Middle frontal gyrus (tissue), 1 donor: ENCODE measurements at regions not wholly inside any gene's neighbourhood (a gene's known extent, or its start where the extent isn't known, plus 50 kb on each side); places are given as distances from the start of the nearest gene placed in this dataset.

Source experiments
- DNase-seq: peaks from one replicate; pipeline ENCODE4 v3.0.0-alpha.2; 2015; ENCODE audit warnings: low spot score; ENCODE audit errors: extremely low spot score

DNA sequence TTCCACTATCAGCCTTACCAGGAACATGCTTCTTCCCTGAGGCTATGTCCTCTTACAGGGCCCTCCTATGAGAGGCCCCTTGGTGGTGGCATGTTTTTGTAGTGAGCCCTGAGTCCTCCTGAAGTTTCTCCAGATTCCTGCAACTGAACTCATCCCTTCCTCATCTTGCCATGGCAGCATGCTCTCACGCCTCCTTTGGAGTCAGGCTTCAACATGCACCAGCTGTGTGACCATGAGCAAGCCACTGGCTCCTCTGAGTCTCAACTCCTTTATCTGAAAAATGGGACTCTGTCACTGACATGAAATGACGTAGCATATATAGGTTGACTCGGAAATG, 216.3 kb upstream of the TLE3 start:
- no peak for DNase-seq

- DNase-seq: no peak
Measured at GRCh38 chr15:70313099-70314017, 215.6 kb upstream of the TLE3 start.

GRCh38 chr15:70311821-70312220, 214.1 kb upstream of the TLE3 start:
- DNase-seq: no peak

DNA sequence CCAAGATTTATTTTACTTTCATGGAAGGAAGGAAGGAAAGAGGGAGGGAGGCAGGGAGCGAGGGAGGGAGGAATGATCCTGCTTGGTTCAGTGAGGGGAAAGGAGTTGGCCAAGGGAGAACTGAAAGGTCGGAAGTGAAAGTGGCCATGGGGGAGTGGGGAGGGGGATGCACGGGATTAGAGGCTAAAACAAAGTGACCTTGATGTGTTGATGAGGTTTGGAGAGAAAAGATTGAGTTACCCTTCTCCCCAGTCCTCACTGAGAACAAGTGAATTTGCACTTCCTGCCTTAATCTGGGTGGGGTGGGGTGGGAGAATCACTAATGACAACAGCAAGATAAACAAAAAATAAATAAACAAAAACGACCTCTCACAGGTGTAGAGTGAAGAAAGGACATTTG, 212.0 kb upstream of the TLE3 start:
- no peak for DNase-seq

DNA sequence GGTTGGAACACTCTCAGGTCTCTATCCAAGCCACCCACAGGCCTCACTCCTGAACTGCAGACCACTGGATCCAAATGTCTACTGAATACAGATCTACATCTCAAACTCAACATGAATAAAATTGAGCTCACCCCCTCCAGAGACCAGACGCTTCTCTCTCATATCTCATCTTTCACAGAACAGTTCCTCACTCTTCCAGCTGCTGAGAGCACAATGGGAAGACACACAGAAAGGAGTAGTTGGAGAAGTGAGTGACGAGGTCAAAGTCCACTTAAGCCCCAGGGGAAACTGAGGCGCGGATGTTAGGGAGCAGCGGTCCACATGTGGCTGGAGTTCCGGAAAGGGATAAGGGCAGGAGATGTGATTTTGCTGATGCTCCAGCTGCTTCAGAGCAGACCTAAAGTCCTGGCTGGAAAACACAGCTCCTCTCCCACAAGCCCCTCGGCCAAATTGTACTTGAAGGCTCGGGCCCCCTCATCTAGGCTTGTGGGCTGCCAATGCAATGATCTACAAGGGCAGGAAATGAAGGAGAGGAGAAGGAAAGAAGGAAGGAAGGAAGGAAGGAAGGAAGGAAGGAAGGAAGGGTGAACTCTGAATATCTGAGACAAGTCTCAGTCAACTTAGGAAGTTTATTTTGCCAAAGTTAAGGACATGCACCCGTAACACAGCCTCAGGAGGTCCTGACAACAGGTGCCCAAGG, 211.2 kb upstream of the TLE3 start:
- DNase-seq: no peak

- DNase-seq: no peak
Measured at GRCh38 chr15:70308011-70308734, 210.5 kb upstream of the TLE3 start.

DNA sequence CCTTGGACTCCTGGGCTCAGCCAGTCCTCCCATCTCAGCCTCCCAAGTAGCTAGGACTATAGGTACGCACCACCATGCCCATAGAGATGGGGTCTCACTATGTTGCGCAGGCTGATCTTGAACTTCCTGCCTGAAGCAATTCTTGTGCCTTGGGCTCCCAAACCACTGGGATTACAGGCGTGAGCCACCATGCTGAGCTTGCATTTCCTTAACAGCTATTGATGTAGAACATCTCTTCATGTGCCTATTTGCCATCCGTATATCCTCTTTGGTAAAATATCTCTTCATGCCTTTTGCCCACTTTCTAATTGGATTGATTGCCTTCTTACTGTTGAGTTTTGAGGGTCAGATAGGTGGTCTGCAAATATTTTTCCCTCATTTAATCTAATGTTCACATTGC, 208.9 kb upstream of the TLE3 start:
- no peak for DNase-seq

- DNase-seq: no peak
Measured at GRCh38 chr15:70306081-70306480, 208.4 kb upstream of the TLE3 start.

DNA sequence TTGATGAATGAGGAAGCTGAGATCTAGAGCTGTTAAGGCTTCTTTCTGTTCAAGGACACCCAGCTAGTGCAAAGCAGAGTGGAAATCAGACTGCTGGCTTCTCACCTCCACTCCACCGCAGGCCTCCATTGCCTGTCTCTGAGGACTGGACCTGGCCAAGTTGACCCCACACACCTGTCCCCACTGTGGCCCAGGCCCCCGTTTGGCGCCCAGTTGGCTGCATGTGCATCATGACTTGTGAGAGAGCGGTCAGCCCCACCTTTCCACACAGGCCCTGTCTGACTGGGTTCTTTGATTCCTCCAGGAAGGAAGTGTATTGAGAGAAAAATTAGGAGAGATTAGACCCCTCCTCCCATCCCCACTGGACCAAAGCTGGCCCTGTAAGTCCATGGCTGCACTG, 206.3 kb upstream of the TLE3 start:
- no peak for DNase-seq

GRCh38 chr15:70302360-70302759, 204.6 kb upstream of the TLE3 start:
- DNase-seq: no peak

DNA sequence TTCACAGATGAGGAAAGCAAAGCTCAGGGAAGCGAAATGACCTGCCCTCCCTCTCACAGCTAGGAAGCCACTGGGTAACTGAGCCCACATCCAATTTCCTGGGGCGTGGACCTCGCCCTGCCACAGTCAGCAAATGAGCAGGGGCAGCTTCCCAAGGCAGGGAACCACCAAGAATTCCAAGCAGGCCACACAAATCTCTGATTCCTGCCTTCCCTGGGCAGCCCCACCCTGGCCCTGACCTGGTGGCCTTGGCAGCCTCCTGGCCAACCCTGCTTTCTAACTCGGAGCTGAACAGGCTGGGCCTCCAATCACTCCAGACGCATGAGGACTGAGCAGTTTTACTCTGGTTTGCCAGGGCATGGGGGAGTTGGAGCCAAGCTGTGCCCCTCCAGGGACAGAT, 203.7 kb upstream of the TLE3 start:
- no peak for DNase-seq

GRCh38 chr15:70299931-70300869, 202.5 kb upstream of the TLE3 start:
- DNase-seq: no peak

GRCh38 chr15:70297465-70298058, 199.8 kb upstream of the TLE3 start:
- no peak for DNase-seq

GRCh38 chr15:70294731-70295305, 197.1 kb upstream of the TLE3 start:
- DNase-seq: no peak

DNA sequence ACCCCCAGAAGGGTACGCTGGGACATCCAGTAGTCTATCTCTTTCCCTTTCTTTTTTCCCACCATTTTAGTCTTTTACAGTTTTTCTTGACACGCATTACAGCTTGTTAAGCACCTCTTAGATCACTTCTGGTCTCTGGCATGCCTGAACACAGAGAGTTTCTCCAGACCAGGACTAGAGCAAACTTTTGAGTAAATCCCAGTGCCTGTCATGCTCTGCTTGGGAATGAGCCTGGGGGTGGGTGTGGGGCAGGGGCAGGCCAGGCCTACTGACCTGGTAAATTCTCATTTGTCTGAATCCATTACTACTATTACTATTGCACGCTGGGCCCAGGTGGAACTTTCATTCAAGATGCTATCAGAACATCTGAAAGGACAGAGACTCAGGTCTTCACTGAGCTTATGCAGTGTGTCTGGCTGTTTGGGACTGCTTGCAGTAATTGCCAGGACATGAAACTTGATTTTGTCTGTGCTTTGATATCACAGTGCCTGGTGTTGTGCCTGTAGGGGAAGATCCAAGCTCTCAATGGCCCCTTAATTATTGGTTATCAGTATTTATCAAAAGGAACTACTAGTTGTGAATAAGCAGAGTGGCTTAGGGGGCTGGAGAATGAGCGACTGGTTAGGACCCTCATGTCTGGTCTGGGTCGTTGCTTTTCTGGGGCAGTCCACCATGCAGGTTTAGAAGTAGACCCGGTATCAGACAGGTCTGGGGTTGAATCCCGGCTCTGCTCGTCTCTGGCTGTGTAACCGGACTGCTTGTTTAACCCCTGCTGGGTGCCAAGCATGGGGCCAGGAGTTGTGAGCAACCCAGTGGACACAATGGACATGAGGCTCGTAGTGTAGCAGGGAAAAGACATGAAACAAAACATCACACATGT, 196.1 kb upstream of the TLE3 start:
- DNase-seq: no peak

GRCh38 chr15:70293138-70293537, 195.4 kb upstream of the TLE3 start:
- DNase-seq: no peak

DNA sequence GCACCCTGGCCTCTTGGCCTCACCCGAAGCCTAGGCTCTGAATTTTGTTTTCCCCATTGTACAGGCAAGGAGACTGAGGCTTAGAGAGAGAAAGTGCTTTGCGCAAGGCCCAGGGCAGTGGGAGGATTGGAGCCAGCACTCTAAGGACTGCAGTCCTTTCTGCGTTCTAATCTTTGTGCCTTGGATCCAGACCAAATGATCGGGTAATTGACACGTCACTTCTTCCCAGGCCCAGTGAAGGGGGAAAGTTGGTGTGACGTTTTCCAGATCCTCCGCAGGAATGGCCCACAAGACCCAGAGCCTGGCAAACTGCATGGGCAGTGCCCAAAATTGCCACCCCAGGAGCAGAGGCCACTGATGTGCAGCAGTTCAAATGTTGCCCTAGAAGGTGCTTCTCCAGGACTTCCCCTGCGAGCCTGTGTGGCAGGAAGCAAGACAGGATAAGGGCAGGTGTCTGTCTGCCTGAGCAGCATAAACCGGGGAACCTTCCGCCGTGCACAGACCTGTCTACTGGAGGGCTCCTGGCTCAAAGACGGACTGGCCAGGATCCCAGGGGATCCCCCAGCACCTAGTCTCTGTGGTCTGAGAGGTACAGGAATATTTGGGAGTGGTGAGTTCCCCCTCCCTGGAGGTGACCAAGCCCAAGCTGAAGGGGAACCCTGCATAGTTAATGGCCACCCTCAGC, 194.5 kb upstream of the TLE3 start:
- DNase-seq: no peak

DNA sequence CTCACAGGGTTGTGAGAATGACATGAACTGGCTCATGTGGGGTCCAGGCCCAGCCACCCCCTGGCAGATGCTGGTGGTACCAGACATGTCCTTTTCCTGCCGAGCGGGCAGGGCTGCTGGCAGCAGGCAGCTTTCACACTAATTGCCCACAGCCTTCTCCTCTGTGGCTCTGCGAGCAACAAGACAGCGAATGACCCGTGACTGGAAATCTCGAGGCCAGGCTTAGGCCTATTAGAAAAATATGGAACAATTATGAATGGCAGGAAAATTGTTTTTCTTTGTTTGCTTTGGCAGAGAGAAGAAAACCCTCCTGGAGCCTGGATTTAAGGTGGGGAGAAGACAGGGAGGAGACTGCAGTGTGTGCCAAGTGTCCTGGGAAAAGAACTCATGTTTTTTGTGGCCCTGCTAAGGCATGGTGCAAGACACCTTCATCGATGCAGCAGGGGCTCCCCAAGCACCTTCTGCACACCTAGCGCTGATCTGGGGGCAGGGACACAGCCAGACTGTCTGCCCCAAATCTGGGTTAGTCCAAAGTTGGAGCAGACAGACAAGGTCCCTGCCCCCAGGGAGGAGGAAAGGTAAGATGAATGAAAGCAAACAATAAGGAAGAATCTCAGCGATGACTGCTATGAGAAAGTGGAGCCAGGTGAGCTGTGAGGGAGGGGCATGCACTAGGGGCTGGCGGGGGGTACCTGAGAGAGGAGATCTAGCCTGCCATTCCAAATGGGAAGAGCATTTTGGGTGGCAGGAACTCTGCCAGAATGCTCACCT, 193.8 kb upstream of the TLE3 start:
- DNase-seq: no peak
